Activated CD4-positive, alpha-beta T cell treated with anti-CD3 and anti-CD28 coated beads for 1 hour (primary cell): ENCODE measurements at regions not wholly inside any gene's neighbourhood (a gene's known extent, or its start where the extent isn't known, plus 50 kb on each side); places are given as distances from the start of the nearest gene placed in this dataset.

ENCODE experiments used
- DNase-seq: peaks from one replicate; pipeline ENCODE4 v3.0.0-alpha.2; 2020

DNA sequence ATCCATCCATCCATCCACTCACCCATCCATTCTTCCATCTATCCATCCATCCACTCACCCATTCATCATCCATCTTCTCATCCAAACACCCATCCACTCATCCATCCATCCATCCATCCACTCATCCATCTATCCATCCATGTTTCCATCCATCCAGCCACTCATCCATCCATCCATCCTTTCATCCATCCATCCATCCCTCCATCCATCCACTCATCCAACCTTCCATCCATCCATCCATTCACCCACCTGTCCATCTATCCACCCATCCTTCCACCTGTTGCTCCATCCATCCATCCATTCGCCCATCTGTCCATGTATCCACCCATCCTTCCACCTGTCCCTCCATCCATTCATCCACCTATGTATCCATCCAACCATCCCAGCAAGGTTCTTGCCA, 378.4 kb upstream of the PFKP start:
- no peak for DNase-seq

DNA sequence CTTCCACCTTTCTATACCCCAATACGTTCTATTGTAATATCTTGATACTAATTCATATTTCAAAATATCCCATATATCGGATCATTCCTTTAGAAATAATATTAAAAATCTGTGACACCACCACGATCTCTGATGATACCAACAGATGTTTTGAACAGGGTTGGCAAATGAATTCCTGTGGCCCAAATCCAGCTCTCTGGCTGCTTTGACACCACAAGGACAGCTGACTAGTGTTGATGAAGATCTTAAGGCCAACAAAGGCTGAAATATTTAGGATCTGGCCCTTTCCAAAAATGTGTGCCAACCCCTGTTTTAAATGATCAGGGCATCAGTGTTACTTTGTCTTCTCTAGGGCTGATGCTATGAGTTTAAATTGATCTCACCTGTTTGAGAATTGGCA, 380.7 kb upstream of the PFKP start:
- no peak for DNase-seq

DNA sequence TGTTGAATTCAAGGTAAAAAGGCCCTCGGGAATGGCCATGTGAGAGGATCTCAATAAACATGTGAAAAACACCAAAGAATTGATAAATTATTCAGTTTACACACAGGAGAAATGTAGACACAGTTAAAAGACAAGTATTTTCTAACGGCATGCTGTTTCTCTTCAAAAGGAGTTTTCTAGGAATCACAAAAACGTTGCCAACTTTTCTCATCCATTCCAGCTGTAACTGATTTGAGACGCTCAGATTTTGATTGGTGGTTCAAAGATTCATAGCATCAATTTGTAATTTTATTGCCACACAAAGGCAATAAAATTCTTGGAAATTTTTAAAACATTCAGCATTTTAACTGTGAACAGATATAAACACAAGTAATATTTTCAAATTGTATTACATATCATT, 384.9 kb upstream of the PFKP start:
- no peak for DNase-seq

DNA sequence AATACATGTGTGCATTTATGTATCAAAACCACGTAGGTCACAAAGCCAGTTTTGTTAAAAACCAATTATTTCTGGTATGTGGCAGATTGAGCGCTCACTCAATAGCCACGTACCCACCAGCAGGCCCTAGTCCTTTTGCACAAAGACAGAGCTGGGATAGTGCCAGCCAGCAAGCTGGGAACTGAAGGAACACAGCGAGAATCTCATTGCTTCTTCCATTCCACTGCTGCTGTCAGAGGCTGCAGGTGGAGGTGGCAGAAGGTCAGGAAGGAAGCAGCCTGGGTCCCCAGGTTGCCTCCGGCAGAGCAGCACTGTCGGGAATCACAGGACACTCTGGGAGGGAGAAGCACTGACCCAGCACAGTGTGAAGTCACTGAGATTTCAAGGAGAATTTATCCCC, 385.5 kb upstream of the PFKP start:
- no peak for DNase-seq

DNA sequence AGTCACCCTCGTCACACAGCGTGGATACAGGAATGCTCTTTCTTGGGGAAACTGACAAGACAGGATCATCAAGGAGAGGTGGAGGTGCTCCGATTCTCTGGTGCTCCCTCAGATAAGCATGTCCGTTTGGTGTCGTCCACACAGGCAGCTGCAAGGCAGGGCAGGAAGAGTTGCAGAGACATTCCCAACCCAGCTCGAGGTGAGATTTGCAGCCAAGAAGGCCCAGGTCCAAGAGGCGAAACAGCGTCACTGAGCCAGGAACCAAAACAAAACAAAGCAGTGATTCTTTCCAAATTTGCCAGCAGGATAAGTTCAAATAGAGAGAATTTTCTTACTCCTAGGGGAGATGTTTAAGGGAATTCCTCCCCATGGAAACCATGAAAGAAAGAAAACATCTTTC, 386.5 kb upstream of the PFKP start:
- no peak for DNase-seq

DNA sequence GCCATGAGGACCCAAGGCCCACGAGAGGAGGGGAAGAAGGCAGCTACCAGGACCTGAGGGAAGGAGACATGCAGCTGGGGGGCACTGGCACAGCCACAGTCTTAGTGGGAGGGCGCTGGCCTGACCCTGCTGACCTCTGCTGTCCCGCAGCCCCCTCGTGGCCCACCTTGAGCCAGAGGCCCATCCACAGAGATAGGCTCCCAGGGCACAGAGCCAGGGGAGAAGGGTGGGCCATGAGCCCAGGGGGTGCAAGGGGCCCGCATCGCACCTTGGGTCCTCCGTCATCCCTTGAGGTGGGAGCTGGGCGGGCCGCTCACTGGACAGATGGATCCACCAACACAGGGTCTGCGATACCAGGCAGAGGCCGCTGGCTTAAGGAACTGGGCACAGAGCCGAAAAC, 387.7 kb upstream of the PFKP start:
- DNase-seq, result no peak

DNA sequence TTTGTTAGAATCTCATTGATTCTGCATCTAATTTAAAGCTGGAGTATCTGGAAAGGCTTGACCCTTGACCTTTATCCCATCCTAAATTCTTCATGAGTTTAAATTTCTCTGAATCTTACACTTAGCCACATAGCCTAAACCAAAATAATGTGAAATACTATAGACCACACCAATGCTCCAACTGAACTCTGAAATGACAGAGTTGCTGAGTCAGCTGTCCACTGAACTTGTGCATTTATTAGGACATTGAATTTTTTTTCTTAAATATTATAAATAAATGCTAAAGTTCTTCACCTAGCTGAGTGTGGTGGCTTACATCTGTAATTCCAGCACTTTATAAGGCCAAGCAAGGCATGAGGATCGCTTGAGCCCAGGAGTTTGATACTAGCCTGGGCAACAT, 390.9 kb upstream of the PFKP start:
- DNase-seq, result no peak

DNA sequence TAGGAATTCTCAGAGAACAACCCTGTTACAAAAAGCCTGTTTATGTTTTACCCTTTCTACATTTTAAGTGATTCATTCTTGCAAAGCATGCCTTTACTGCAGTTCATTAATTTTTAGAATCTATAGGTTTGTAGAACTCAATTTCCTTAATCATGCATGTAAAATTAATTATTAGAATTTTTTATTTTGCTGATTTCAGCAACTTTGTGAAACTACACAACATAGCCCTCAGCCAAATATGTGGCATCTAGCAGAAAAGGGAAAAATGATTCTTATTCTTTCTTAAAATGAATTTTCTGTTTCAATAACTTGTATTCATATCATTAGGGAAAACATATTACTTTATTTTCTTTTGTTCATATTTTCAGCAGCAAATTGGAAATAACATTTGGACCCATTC, 392.9 kb upstream of the PFKP start:
- no peak for DNase-seq

DNA sequence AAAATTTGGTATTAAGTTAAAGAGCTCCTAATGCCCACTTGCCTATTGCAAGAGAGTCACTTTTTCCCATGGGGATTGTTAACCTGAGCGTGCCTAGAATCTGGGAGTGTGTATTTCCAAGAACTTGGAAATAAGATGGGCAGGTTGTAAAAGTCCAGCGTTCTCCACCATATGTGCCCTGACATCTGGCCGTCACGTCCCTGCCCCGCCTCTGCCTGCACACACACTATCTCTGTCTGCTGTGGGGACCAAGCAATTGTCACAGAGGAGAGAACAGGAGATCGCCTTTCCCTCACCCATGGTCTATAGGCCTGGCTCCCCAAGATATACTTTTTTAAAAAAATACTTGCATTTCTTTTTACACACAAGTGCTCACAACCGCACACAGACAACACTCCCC, 396.5 kb upstream of the PFKP start:
- no peak for DNase-seq

DNA sequence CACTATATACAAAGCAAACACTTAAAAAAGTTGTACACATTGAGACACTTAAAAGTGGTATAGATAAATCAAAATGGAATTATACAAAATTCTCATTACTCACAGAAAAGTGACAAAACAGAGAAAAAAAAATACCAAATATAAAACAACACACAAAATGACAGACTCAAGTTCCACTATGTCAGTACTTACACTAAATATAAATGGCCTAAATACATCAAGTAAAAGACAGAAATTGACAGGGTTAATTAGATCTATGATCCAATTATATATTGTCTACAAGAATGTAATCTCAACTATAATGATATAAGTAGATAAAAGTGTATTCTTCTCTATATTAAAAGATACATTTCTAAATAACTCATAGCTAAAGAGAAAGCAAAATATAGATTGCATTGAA, 401.6 kb upstream of the PFKP start:
- DNase-seq, result no peak

DNA sequence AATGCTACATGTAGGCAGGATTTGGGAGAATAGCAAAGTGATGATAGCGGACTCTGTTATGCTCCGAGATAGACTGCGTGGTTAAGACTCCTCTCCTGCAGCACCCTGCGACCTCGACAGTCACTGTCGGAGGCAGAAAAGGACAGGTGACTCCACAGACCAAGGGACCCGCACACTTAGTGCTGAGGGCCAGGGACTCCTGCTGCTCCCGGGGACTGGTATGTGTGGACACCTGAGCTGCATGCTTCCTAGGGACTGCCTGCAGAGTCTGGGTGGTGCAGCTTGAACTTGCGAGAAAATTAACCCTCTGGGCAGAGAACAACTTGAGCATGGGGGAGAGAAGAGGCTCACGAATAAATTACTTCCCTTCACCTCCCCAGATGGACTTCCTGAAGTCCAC, 407.1 kb upstream of the PFKP start:
- no peak for DNase-seq

DNA sequence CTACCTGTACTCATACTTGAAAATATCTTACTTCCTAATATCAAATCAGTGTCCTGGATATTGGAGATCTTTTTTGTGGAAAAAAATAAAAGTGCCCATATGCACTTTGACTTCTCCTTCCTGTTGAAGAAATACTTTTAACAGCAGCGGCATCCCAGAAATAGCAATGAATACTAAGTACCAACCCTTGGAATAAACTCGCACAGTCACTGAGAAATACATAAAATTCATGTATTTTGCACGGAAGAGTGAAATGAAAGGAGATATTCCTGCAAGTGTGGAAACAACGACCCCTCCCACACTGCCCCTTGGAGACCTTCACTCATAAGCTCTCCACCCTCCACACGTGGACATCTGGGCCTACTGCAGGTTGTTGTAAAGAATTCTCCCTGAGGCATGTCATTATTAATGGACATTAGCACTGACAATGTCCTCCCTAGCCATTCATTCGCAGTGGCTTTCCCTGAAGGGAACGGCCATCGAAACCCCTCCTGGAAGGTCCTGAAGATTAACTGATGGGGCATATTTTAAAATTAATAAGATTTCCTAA, 407.6 kb upstream of the PFKP start:
- no peak for DNase-seq

DNA sequence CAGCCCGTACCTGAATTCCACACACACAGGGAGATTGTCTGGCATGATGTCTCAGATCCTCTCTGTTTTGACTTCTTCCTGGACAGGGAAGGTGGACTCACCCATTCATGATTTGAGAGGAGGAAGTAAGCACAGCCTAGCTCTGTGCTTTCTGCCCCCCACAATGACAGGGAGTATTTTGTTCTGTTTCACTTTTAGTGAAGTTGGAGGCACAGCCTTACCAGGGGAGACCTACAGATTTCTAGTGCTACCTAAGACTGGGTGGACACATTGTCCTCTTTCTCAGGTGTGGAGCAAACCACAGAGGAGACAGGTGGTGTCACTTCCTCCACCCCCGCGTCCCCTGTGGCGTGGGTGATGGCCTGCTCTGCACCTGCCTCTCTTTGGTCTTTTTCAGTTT, 408.6 kb upstream of the PFKP start:
- no peak for DNase-seq

DNA sequence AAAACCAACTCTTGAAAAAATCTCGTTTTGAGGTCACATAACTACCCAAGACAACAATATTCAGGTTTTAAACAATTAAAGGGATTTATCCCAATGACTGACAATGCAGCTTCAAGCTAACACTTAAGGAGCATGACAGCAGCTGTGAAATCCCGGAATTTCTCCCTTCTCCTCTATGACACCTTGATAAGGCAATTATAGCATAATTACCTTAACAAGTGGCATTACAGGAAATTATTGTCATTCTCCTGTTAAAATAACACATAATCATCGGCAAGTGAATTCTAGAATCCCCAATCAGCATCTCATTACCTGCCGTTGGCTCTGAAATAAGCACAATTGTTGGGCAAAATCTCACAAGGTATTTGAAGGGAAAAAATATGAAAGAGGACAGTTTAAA, 417.0 kb upstream of the PFKP start:
- no peak for DNase-seq

DNA sequence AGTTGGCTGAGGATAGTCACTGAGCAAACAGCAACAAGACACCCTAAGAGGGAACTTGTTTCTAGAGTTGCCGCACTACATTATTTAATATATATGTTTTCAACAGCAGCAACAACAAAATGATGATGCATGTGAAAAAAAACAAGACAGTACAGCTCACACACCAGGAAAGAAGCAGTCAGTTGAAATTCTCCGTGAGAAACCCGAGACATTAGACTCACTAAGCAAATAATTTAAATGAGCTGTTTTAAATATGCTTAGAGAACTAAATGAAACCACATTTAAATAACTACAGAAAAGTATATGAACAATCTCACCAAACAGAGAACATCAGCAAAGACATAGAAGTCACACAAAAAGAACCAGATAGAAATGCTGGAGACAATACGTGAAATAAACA, 426.3 kb upstream of the PFKP start:
- no peak for DNase-seq

DNA sequence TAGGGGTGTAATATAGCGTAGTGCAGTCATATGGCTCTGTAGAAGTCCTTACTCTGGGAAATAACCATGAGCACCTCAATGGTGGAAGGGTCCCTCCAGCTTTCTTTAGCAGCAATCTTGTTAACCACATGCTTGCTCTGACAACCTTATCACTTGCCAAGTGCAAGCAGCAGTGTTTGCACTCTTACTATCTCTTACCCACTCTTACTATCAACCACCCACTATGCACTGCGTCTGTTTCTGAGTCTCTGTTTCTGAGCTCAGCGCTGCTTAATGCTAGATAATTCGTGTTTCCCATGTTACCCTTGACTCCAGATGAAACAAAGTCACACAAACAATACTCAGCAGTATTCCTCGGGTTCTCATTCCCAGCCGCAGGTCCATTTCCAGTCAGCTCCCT, 433.7 kb upstream of the PFKP start:
- DNase-seq, result no peak

DNA sequence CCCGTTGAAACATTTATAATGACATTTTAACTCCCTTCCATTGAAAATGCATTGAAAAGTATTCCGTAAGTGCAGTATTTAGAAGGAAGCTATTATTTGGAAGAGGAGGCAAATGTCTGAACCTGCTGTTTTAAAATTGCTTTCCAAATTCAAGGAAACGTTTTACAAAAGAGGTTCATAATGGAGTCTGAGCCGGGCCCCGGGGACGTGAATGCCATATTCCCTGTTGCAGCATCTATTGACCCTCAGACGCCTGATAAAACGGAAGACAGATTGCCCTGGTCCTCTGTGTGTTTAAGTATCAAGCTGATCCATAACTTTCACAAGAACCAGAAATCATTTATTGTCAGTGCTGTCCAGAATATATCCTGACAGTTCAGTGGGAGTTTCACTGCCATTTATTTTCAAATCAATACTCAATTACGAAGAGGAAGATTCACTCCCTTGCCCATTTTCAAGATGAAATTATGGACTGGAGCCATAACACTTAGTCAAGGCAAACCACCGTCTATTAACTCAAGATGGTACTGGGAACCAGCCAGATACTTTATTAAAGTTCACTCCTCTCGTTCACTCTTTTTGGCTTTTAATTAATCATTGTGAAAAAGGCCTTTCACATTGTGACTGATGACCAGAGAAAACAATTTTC, 435.7 kb upstream of the PFKP start:
- no peak for DNase-seq

DNA sequence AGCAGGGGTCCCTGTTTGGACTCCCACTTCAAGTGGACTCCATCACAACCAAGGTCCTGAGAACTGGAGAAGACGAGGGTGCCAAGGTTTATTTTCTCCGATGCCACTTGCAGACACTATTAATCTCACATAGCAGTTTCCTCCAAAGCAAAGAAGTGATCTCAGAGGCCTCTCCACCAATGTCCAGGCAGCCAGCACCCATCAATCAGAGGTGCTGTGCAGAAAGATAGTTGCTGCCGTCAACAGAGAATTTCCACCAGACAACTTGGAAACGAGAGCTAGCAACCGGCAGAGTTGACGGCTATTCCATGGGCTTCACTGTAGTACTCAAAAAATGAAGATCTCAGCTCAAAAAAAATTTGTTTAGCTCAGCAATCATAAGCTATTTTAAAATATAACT, 438.6 kb upstream of the PFKP start:
- no peak for DNase-seq

DNA sequence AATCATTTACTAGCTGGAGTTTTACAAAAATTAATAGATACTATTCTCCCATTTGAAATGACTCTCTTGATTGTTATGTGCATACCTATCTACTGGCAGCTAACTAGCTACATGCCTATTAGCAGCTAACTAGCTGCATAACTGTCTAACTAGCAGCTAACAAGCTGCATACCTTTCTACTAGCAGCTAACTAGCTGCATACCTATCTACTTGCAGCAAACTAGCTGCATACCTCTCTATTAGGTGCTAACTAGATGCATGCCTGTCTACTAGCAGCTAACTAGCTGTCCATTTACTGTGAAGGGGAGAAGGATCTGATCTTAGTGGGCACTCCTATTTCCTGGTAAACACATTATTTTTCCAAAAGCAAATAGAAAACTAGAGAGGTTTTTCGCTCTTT, 439.4 kb upstream of the PFKP start:
- DNase-seq, result no peak

DNA sequence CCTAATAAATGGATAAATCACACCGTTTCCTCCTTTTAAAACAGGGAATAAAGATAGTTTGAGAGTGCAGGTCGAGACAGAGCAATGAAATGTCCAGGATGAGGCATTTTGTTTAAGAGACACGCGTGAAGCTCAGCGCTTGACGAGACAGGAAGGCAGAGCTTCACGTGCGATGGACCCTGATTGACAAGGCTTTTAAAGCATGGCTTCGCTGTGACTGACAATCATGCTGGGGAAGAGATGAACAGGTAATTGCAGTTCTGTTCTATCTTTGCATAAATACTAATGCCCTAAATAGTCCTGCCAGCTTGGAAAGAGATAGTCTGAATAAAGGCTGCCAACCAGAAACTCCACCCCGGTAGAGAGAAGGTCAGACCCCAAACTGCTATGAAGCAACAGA, 442.3 kb upstream of the PFKP start:
- no peak for DNase-seq

DNA sequence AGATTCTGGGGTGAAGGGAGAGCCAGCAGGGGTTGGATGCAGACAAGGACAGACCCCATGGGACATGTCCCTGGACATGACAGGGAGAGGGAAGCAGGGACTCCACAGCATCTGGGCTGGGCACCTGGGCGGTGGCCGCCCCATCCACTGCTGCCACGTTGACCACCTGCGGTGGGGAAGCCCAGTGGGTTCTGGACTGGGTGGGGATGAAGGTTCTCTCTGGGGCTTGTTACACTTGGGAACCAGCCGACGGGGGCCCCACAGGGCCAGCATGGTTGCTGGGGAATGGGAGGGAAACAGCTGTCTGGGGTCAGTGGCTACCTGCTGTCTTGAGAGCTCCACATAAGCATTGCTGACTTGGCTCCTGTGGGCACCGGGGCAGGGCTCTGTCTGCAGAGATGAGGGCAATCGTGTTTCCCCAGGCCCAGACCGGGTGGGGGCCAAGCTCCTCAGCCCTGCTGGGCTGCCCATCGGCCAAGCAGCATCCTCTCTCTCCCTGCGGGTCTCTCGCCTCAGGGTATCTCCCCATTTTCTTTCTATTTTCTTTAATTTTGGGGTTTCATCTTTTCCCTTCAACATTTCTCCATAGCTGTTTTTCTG, 443.6 kb upstream of the PFKP start:
- DNase-seq, result no peak

DNA sequence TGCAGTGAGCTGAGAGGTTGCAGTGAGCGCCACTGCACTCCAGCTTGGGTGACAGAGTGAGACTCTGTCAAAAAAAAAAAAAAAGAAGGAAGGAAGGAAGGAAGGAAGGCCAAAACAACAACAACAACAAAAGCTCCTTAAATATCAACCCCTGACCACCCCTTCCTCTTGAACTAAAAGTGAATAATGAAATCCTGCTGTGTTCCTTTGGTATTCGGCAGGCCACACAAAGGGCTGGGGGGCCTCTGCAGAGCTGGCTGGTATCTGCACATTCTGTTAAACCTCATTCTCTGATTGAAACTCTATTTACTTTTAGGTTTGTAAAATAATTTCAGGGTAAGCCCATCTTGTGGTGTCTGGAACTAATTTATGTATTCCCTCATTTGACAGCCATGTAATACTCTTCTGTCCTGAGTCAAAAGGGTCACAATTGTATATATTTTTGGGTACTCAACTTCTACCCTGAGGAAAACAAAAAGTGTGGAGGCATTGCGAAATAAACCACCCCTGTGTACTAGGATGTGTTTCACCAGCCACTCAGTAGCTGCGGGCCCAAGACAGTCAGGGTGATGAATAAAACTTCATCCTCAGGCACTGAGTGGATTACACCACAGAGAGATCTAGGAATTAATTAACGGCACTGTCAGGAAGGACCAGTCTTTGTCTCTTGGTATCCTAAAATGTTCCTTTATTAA, 446.4 kb upstream of the PFKP start:
- DNase-seq, result no peak

DNA sequence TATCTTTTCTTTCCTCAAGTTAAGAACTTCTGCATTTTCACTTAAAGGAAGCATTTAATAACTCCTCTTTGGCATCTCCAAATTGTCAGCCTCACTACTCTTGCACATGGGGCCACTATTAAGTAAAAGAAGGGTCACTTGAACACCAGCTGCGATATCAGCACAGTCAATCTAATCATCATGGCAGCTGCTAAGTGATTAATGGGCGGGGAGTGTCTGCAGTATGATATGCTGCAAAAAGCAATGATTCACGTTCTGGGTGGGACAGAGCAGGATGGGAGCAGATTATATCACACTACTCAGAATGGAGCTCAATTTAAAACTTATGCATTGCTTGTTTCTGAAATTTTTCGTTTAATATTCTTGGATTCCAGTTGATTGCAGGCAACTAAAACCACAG, 447.4 kb upstream of the PFKP start:
- no peak for DNase-seq

DNA sequence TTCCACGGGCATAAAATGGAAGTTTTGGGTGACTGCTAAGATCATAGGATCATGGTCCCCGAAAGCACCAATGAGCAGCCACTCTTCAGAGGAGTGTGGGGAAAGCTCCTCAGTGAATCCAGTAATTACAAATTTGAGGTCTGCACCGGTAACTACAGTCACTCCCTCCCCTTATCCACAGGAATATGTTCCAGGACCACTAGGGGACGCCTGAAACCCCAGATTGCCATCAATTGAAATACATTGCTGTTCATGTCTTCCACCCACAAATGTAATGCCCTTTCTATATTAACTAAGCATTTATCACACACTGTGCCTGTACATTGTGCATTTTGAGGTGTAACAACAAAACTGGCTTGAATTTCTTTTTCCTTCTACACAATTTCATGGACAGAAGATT, 447.9 kb upstream of the PFKP start:
- no peak for DNase-seq

DNA sequence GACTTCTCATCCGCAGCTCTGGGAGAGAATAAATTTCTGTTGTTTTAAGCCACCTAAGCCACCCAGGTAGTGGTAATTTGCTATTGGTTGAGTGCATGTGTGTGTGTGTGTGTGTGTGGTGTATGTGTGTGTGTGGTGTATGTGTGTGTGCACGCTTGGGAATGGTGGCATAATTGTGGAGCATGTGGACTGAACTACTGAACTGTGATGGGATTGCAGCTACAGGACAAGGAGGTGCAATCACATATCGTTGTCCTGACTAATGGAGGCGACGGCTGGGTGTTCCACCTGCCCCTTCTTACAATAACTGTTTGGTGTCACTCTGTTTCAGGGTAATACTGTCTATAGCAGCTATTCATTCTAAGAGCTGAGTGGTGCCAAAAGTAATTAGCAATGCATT, 448.7 kb upstream of the PFKP start:
- no peak for DNase-seq
